CD14-positive monocyte (primary cell): ENCODE measurements at regions not wholly inside any gene's neighbourhood (a gene's known extent, or its start where the extent isn't known, plus 50 kb on each side); places are given as distances from the start of the nearest gene placed in this dataset.

Experiments used
- DNase-seq, 3 donors: peaks; one replicate each; pipeline ENCODE4 v3.0.0-alpha.2; 2011 to 2022
- H2AFZ ChIP-seq: 2 replicates; pipeline ENCODE4 v1.6.0; 2012; ENCODE audit warnings: mild to moderate bottlenecking, low read depth, low read length, inconsistent platforms; ENCODE audit not compliant: insufficient read depth, poor library complexity, severe bottlenecking
- H3K27ac ChIP-seq, 2 donors: 1 replicate in 1 of 2; 2 replicates in 1 of 2; pipeline ENCODE4 v1.5.1; 2012 to 2013; ENCODE audit warnings: low read length in 2 of 2, control low read depth in 1 of 2, inconsistent platforms in 1 of 2, low read depth in 1 of 2, mild to moderate bottlenecking in 1 of 2
- H3K27me3 ChIP-seq, 2 donors: one replicate each; pipeline versions ENCODE4 v1.6.0 to v1.6.1; 2011 to 2013; ENCODE audit warnings: low read length in 2 of 2; ENCODE audit not compliant: control insufficient read depth in 2 of 2, insufficient read depth in 2 of 2
- H3K36me3 ChIP-seq, 2 donors: replicated peaks in 1 of 2; 1 replicate in 1 of 2; 2 replicates in 1 of 2; pipeline versions ENCODE4 v1.5.1 to v1.6.1; 2012 to 2013; ENCODE audit warnings: low read length in 2 of 2, control low read depth in 1 of 2, inconsistent platforms in 1 of 2, mild to moderate bottlenecking in 1 of 2; ENCODE audit not compliant: insufficient read depth in 2 of 2, control insufficient read depth in 1 of 2
- H3K4me1 ChIP-seq, 2 donors: 1 replicate in 1 of 2; 2 replicates in 1 of 2; pipeline versions ENCODE4 v1.5.1 to v1.6.1; 2012 to 2013; ENCODE audit warnings: low read length in 2 of 2, control low read depth in 1 of 2, inconsistent platforms in 1 of 2, mild to moderate bottlenecking in 1 of 2, moderate library complexity in 1 of 2; ENCODE audit not compliant: insufficient read depth in 2 of 2, control insufficient read depth in 1 of 2
- H3K4me2 ChIP-seq: replicated peaks from 2 replicates; pipeline ENCODE3; 2012; ENCODE audit warnings: low read length, moderate library complexity, mild to moderate bottlenecking; ENCODE audit not compliant: poor library complexity, severe bottlenecking; ENCODE audit errors: extremely low read depth
- H3K4me3 ChIP-seq, 3 experiments: fragments of 200-600 bp in 1 of 3; sonication (generic) in 1 of 3; replicated peaks in 1 of 3; 1 replicate in 2 of 3; 2 replicates in 1 of 3; pipeline ENCODE4 v1.5.1; 2011 to 2013; ENCODE audit warnings: low read length in 3 of 3, mild to moderate bottlenecking in 3 of 3, control low read depth in 2 of 3, low read depth in 2 of 3, inconsistent platforms in 1 of 3, moderate library complexity in 1 of 3
- H3K79me2 ChIP-seq: 2 replicates; pipeline ENCODE4 v1.6.0; 2012; ENCODE audit warnings: mild to moderate bottlenecking, control low read depth, inconsistent platforms, low read length, moderate library complexity; ENCODE audit not compliant: insufficient read depth
- H3K9ac ChIP-seq: 2 replicates; pipeline ENCODE4 v1.6.0; 2017; ENCODE audit warnings: low read length, mild to moderate bottlenecking; ENCODE audit not compliant: insufficient read depth, poor library complexity, severe bottlenecking
- H3K9me3 ChIP-seq, 2 donors: replicated peaks in 1 of 2; 1 replicate in 1 of 2; 2 replicates in 1 of 2; pipeline versions ENCODE4 v1.5.1 to v1.6.1; 2012 to 2013; ENCODE audit warnings: low read length in 2 of 2, control low read depth in 1 of 2; ENCODE audit not compliant: control insufficient read depth in 1 of 2, insufficient read depth in 1 of 2
- H4K20me1 ChIP-seq: 2 replicates; pipeline ENCODE4 v1.6.0; 2012; ENCODE audit warnings: mild to moderate bottlenecking, low read length, control low read depth, moderate library complexity; ENCODE audit not compliant: insufficient read depth
- H3K27ac Mint-ChIP-seq, 7 donors: one replicate each; pipeline ENCODE4 v1.8.0; 2020; ENCODE audit warnings: mild to moderate bottlenecking in 7 of 7, mixed read lengths in 7 of 7, moderate library complexity in 6 of 7, inconsistent platforms in 2 of 7
- H3K27me3 Mint-ChIP-seq, 3 donors: one replicate each; pipeline ENCODE4 v1.8.0; 2021 to 2022; ENCODE audit warnings: low read depth in 3 of 3, mild to moderate bottlenecking in 3 of 3, mixed read lengths in 3 of 3, moderate library complexity in 3 of 3, inconsistent platforms in 1 of 3
- H3K36me3 Mint-ChIP-seq, 2 donors: one replicate each; pipeline ENCODE4 v1.8.0; 2020; ENCODE audit warnings: mixed read lengths in 2 of 2, inconsistent platforms in 1 of 2, mild to moderate bottlenecking in 1 of 2
- H3K4me1 Mint-ChIP-seq: one replicate; pipeline ENCODE4 v1.8.0; 2020; ENCODE audit warnings: mild to moderate bottlenecking, mixed read lengths
- H3K4me3 Mint-ChIP-seq, 2 donors: one replicate each; pipeline ENCODE4 v1.8.0; 2020; ENCODE audit warnings: mild to moderate bottlenecking in 2 of 2, mixed read lengths in 2 of 2, moderate library complexity in 1 of 2
- H3K9me3 Mint-ChIP-seq, 7 donors: one replicate each; pipeline ENCODE4 v1.8.0; 2020 to 2022; ENCODE audit warnings: mixed read lengths in 7 of 7, mild to moderate bottlenecking in 6 of 7, moderate library complexity in 6 of 7, inconsistent platforms in 2 of 7
- CTCF ChIP-seq: fragments of 200-600 bp; IDR thresholded peaks from one replicate; pipeline ENCODE4 v1.8.0; 2022; ENCODE audit warnings: antibody characterized with exemption, mild to moderate bottlenecking
- WGBS: methylation state at CpG from one replicate; pipeline ENCODE4 v1.1.5; 2013; ENCODE audit warnings: missing lambda C conversion rate; ENCODE audit not compliant: insufficient coverage; 5-methylcytosine and 5-hydroxymethylcytosine counted together
- intact Hi-C, 2 donors: fragments of 100-400 bp; cut with micrococcal nuclease; formaldehyde crosslinking; loops; one replicate each; pipeline versions ENCODE4 v1.15.0 to v1.15.1; 2023

GRCh38 chr6:137309078-137309762 is 90.0 kb upstream of the IFNGR1 start:
- Histone ChIP-seq H3K9me3 (no peaks in the 10 kb centered on the region), H4K20me1 (no peaks in the 10 kb centered on the region), H3K4me3 (peak overlapping the region in 1 of 3 experiments; percentile 43), H2AFZ (no peak overlapping the region), H3K79me2 (no peaks in the 10 kb centered on the region), H3K9ac (no peak overlapping the region), H3K27ac (no peak overlapping the region), H3K4me2 (peak overlapping the region; percentile 45), H3K36me3 (no peaks in the 10 kb centered on the region), H3K4me1 (peaks cover 33 to 45% of the 10 kb centered on the region in 2 donors), H3K27me3 (no peaks in the 10 kb centered on the region)
- Mint-ChIP-seq H3K4me1 (peaks cover 38% of the 10 kb centered on the region), H3K27ac (peak overlapping the region in 6 of 7 donors; percentile 38 to 86 (median 76)), H3K9me3 (peaks cover 3 to 12% (median 7%) of the 10 kb centered on the region in 7 donors), H3K4me3 (peak overlapping the region in 1 of 2 donors; percentile 74), H3K27me3 (peaks cover 0 to 3% (median 2%) of the 10 kb centered on the region in 3 donors), H3K36me3 (peaks cover 0 to 4% of the 10 kb centered on the region in 2 donors)
- peak; percentile 77 to 88 (median 88) for DNase-seq
- no peak for TF ChIP-seq CTCF
- intact Hi-C loops, result loop anchor here in 1 of 2 donors (5.0 kb wide), 1 partner anchor 67 kb away; no protein-coding TSS in a partner anchor
- 7% methylated on average over 3 of the region's 6 CpGs for WGBS

- H3K4me3 ChIP-seq, result peak overlapping the region in 1 of 3 experiments; percentile 21
- WGBS, result 100% methylated on average over 1 of the region's 8 CpGs
- H3K27ac ChIP-seq, result peak overlapping the region in 1 of 2 donors; percentile 10
- peaks cover 0 to 8% of the 10 kb centered on the region in 2 donors for H3K9me3 ChIP-seq
- peaks cover 29 to 39% of the 10 kb centered on the region in 2 donors for H3K4me1 ChIP-seq
- no peaks in the 10 kb centered on the region for H3K79me2 ChIP-seq
- Mint-ChIP-seq H3K4me1 (peaks cover 34% of the 10 kb centered on the region), H3K9me3 (peaks cover 13 to 24% (median 18%) of the 10 kb centered on the region in 7 donors), H3K27ac (peak overlapping the region in 5 of 7 donors; percentile 35 to 70 (median 48)), H3K27me3 (peaks cover 0 to 3% (median 0%) of the 10 kb centered on the region in 3 donors), H3K4me3 (peak overlapping the region in 1 of 2 donors; percentile 43), H3K36me3 (peaks cover 0 to 4% of the 10 kb centered on the region in 2 donors)
- DNase-seq, result peak; percentile 62 to 74 (median 66)
- intact Hi-C loops, result loop anchor here in 1 of 2 donors (5.0 kb wide), 1 partner anchor 65 kb away; no protein-coding TSS in a partner anchor
- no peaks in the 10 kb centered on the region for H3K36me3 ChIP-seq
- no peaks in the 10 kb centered on the region for H4K20me1 ChIP-seq
- no peak overlapping the region for H3K9ac ChIP-seq
- no peaks in the 10 kb centered on the region for H3K27me3 ChIP-seq
- TF ChIP-seq CTCF, result no peak
- peak overlapping the region; percentile 55 for H3K4me2 ChIP-seq
- H2AFZ ChIP-seq, result no peak overlapping the region
Measured at GRCh38 chr6:137307163-137307854, 88.1 kb upstream of the IFNGR1 start.
